ENCODE measurements at regions not wholly inside any gene's neighbourhood (a gene's known extent, or its start where the extent isn't known, plus 50 kb on each side); places are given as distances from the start of the nearest gene placed in this dataset.

GRCh38 chr3:18119866-18120265 lies 305.3 kb downstream of the SATB1 start (continued):
- TF ChIP-seq PBX3 (IDR thresholded peaks at IDR 0.05) (no peak), HES2 (IDR thresholded peaks at IDR 0.05) (no peak), ELK1 (IDR thresholded peaks at IDR 0.05; ENCODE audit: low read depth, low read length) (no peak), HOXB5 (CRISPR knock-in tag; IDR thresholded peaks at IDR 0.05) (no peak)

GRCh38 chr3:18114894-18115293 lies 310.2 kb downstream of the SATB1 start:
- Histone ChIP-seq H3K4me2 (no peak overlapping the region), H3K4me1 (peaks cover 15% of the 10 kb centered on the region; the same call in 2 of the 3 replicates), H3K27ac (no peak overlapping the region), H3K9me3 (no peaks in the 10 kb centered on the region), H3K4me3 (no peak overlapping the region)
- TF ChIP-seq NR3C1 (IDR thresholded peaks at IDR 0.05) (no peak), ZNF302 (CRISPR knock-in tag; IDR thresholded peaks at IDR 0.05) (no peak), MYC (IDR thresholded peaks at IDR 0.05; ENCODE audit: borderline replicate concordance, low read length) (no peak), USF2 (IDR thresholded peaks at IDR 0.05) (no peak), FOXS1 (CRISPR knock-in tag; IDR thresholded peaks at IDR 0.05) (no peak), ESRRA (IDR thresholded peaks at IDR 0.05; ENCODE audit: borderline replicate concordance, low read length) (no peak), HMGXB4 (CRISPR knock-in tag; IDR thresholded peaks at IDR 0.05; ENCODE audit: borderline replicate concordance) (no peak), CHD2 (IDR thresholded peaks at IDR 0.05; ENCODE audit: low read length, partially characterized antibody) (no peak), FOSB (CRISPR knock-in tag; IDR thresholded peaks at IDR 0.05) (no peak), RFX5 (IDR thresholded peaks at IDR 0.05) (no peak), PHF8 (IDR thresholded peaks at IDR 0.05; ENCODE audit: borderline replicate concordance, low read depth) (no peak), BCL3 (IDR thresholded peaks at IDR 0.05) (no peak), HEYL (CRISPR knock-in tag; IDR thresholded peaks at IDR 0.05) (no peak), GATA3 (IDR thresholded peaks at IDR 0.05; ENCODE audit: borderline replicate concordance) (no peak), CBX8 (IDR thresholded peaks at IDR 0.05) (no peak), RNF2 (IDR thresholded peaks at IDR 0.05; ENCODE audit: borderline replicate concordance, low read depth) (no peak), MAFK (IDR thresholded peaks at IDR 0.05; ENCODE audit: partially characterized antibody) (no peak)
- ChIA-PET POLR2A (interaction anchor here (0.6 kb wide), 1 partner anchor 15 kb away, joined by 3 read pairs; no protein-coding TSS in a partner anchor), CTCF (no interaction called here)
- DNase-seq (ENCODE audit: low read depth in 1 of 2, low spot score in 1 of 2) (no peak), FAIRE-seq (peak; percentile 49), ATAC-seq (no peak)
- 88% methylated on average over 4 of the region's 4 CpGs for WGBS (ENCODE audit: missing lambda C conversion rate)

Measured in A549 (cell line).